ENCODE measurements at regions not wholly inside any gene's neighbourhood (a gene's known extent, or its start where the extent isn't known, plus 50 kb on each side); places are given as distances from the start of the nearest gene placed in this dataset.

DNA sequence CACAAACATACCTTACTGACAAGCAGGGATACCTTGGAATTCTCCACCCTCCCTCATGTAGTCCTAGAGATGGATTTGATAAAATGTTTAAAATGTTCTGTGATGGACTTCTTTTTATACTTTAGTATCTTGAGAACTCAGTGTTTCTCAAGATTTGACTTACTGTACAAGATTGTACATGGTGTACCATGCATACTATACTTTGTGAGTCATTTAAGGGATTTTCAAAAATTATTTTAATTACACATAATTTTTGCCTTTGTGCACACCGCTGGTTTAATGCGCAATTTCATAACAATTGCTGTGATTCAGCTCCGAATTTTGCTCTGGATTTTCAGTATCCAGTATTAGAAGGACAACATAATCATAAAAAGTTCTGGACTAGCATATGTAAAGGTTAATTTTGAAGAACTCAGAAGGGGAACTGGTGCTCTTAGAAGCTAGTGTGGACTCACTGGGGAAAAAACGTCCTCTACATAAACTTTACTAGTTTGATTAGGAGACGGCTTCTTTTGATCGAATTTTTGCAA is 78.6 kb upstream of the ACSL3 start:
- POLR2A ChIA-PET, result no interaction called here
- no peak overlapping the region for H3K4me3 ChIP-seq (ENCODE audit: low read depth, low read length)
- DNase-seq (ENCODE audit: low read depth, low spot score), result no peak
- TF ChIP-seq CTCF (IDR thresholded peaks at IDR 0.05; ENCODE audit: insufficient read depth, low read length, missing control alignments), result no peak
- CTCF ChIA-PET, result interaction anchor here (1.2 kb wide), 1 partner anchor 121 kb away, joined by 3 read pairs; no protein-coding TSS in a partner anchor

DNA sequence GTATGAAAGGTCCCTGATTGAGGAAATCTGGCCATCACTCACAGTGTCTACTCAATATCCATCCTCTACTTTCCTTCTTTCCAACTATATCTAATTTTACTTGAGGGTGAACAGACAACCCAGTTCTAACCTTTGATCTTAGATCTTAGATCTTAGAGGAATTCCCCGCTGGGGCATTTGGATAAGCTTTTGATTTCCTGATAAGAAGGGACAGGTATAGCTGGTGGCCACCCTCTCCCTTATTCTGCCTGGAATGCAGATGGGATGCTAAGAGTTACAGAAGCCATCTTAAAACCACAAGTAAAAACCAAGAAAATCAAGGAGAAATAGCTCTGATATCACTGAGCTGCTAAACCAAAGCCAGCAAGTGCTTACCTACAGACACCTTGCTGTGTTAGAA is 77.2 kb upstream of the ACSL3 start:
- TF ChIP-seq CTCF (IDR thresholded peaks at IDR 0.05; ENCODE audit: insufficient read depth, low read length, missing control alignments), result no peak
- POLR2A ChIA-PET, result no interaction called here
- CTCF ChIA-PET, result interaction anchor here (2.2 kb wide), 1 partner anchor 13 kb away, joined by 8 read pairs; no protein-coding TSS in a partner anchor
- no peak for DNase-seq (ENCODE audit: low read depth, low spot score)
- H3K4me3 ChIP-seq (ENCODE audit: low read depth, low read length), result no peak overlapping the region

DNA sequence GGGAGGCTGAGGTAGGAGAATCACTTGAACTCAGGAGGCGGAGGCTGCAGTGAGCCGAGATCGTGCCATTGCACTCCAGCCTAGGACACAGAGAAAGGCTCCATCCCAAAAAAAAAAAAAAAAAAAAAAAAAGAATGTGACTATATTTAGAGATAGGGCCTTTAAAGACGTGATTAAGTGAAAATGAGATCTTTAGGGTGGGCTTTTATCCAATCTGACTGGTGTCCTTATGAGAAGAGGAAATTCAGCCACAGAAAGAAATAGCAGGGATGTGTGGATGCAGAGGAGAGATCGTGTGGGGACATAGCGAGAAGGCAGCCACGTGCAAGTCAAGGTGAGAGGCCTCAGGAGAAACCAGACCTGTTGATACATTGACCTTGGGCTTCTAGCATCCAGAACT is 69.9 kb upstream of the ACSL3 start:
- POLR2A ChIA-PET, result no interaction called here
- CTCF ChIA-PET, result no interaction called here
- TF ChIP-seq CTCF (IDR thresholded peaks at IDR 0.05; ENCODE audit: insufficient read depth, low read length, missing control alignments), result no peak
- DNase-seq (ENCODE audit: low read depth, low spot score), result no peak
- H3K4me3 ChIP-seq (ENCODE audit: low read depth, low read length), result no peak overlapping the region

GRCh38 chr2:222792001-222792611 is 68.7 kb upstream of the ACSL3 start:
- TF ChIP-seq CTCF (IDR thresholded peaks at IDR 0.05; ENCODE audit: insufficient read depth, low read length, missing control alignments), result no peak
- ChIA-PET CTCF (no interaction called here), POLR2A (no interaction called here)
- H3K4me3 ChIP-seq (ENCODE audit: low read depth, low read length), result no peak overlapping the region
- no peak for DNase-seq (ENCODE audit: low read depth, low spot score)

DNA sequence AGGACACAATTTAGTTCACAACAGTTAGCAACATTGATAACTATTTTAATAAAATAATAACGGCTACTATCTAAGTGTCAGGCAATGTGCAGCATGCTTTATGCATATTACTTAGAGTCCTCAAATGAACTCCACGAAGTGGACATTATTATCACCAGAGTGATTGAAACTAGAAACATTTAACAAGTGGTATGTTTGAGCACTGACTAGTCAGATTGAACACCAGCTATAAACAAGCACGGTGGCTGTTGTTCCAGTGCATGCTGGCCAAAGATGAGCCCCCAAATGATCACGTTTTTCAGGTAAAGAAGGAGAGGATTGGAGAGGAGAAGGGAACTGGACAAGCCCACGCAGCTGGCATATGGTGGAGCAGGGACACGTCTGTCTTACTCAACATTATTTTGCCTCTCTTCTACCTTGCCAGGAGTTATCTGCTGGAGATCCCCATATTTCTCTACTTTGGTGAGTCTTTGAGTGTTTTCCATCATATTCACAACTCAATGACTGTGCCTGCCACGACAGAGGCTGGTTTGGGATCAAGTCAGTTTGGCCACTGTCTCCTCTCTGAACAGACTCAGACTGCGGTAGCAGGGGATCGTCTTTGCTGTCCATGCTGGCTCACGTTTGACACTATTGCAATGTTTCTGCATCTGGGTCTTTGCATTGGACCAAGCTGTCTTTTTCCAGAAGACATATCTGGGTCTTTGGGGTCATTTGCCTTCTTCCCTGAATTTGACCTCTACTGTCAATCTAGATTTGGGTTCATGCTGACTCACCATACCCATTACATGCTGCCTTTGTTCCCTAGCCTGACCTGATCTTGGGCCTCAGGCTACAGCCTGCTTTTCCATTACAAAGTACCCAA is 66.0 kb upstream of the ACSL3 start:
- DNase-seq (ENCODE audit: low read depth, low spot score), result no peak
- POLR2A ChIA-PET, result no interaction called here
- H3K4me3 ChIP-seq (ENCODE audit: low read depth, low read length), result no peak overlapping the region
- no peak for TF ChIP-seq CTCF (IDR thresholded peaks at IDR 0.05; ENCODE audit: insufficient read depth, low read length, missing control alignments)
- CTCF ChIA-PET, result interaction anchor here (0.7 to 2.3 kb wide), 3 partner anchors 86 to 108 kb away, joined by 3 to 7 read pairs (median 3); no protein-coding TSS in a partner anchor
